NCI-H1694 treated with DMSO at 0.1 percent for 48 hours (cell line): ENCODE measurements at regions not wholly inside any gene's neighbourhood (a gene's known extent, or its start where the extent isn't known, plus 50 kb on each side); places are given as distances from the start of the nearest gene placed in this dataset.
"Not testable (repeated sequence)": the region's sequence is repeated elsewhere in the genome, so short reads cannot be mapped to it uniquely, and the experiment has no call there.

Experiments used
- DNase-seq: peaks from one replicate; lab custom pipeline; 2025; lab: John Stamatoyannopoulos, UW

- no peak for DNase-seq
These were observed 169.8 kb downstream of the LEPR start for GRCh38 chr1:65590279-65590678.

- DNase-seq, result no peak
These were observed 173.0 kb downstream of the LEPR start for GRCh38 chr1:65593516-65593915.

GRCh38 chr1:65595724-65596123, 175.3 kb downstream of the LEPR start:
- DNase-seq, result no peak

- DNase-seq, result no peak
These were observed 176.3 kb downstream of the LEPR start for GRCh38 chr1:65596768-65597167.

- DNase-seq, result no peak
These were observed 185.2 kb downstream of the LEPR start for GRCh38 chr1:65605621-65606020.

GRCh38 chr1:65606426-65606825, 186.0 kb downstream of the LEPR start:
- DNase-seq, result no peak

GRCh38 chr1:65613884-65614283, 178.8 kb upstream of the PDE4B start:
- DNase-seq, result no peak

GRCh38 chr1:65615859-65616258, 176.8 kb upstream of the PDE4B start:
- DNase-seq, result no peak

- DNase-seq, result not testable (repeated sequence)
These were observed 171.0 kb upstream of the PDE4B start for GRCh38 chr1:65621721-65622120.

GRCh38 chr1:65623895-65624294, 168.8 kb upstream of the PDE4B start:
- no peak for DNase-seq

GRCh38 chr1:65625528-65625927, 167.2 kb upstream of the PDE4B start:
- no peak for DNase-seq

GRCh38 chr1:65626003-65626402, 166.7 kb upstream of the PDE4B start:
- no peak for DNase-seq

GRCh38 chr1:65629788-65630187, 162.9 kb upstream of the PDE4B start:
- no peak for DNase-seq

- no peak for DNase-seq
These were observed 161.8 kb upstream of the PDE4B start for GRCh38 chr1:65630855-65631254.

- DNase-seq, result no peak
These were observed 160.5 kb upstream of the PDE4B start for GRCh38 chr1:65632235-65632634.

GRCh38 chr1:65640046-65640445, 152.6 kb upstream of the PDE4B start:
- DNase-seq, result no peak

- not testable (repeated sequence) for DNase-seq
These were observed 143.5 kb upstream of the PDE4B start for GRCh38 chr1:65649185-65649584.

GRCh38 chr1:65650682-65651081, 142.0 kb upstream of the PDE4B start:
- DNase-seq, result no peak

- not testable (repeated sequence) for DNase-seq
These were observed 138.2 kb upstream of the PDE4B start for GRCh38 chr1:65654526-65654925.

- DNase-seq, result not testable (repeated sequence)
These were observed 135.1 kb upstream of the PDE4B start for GRCh38 chr1:65657609-65658008.

GRCh38 chr1:65658122-65658521, 134.6 kb upstream of the PDE4B start:
- DNase-seq, result no peak

- DNase-seq, result no peak
These were observed 124.3 kb upstream of the PDE4B start for GRCh38 chr1:65668368-65668767.

- no peak for DNase-seq
These were observed 122.2 kb upstream of the PDE4B start for GRCh38 chr1:65670518-65670917.

- no peak for DNase-seq
These were observed 118.2 kb upstream of the PDE4B start for GRCh38 chr1:65674522-65674921.

- DNase-seq, result no peak
These were observed 112.9 kb upstream of the PDE4B start for GRCh38 chr1:65679773-65680172.
